Liver (tissue), 3 donors: ENCODE measurements at regions not wholly inside any gene's neighbourhood (a gene's known extent, or its start where the extent isn't known, plus 50 kb on each side); places are given as distances from the start of the nearest gene placed in this dataset.

Experiments used
- EGR1 ChIP-seq, 2 donors: IDR thresholded peaks; 2 replicates each; pipeline ENCODE4 v1.6.1; 2016 to 2018; ENCODE audit warnings: antibody characterized with exemption in 2 of 2, low read depth in 2 of 2
- FOXA2 ChIP-seq: IDR thresholded peaks from 2 replicates; pipeline ENCODE4 v1.6.1; 2016; ENCODE audit warnings: antibody characterized with exemption
- GABPA ChIP-seq, 2 donors: IDR thresholded peaks in 1 of 2; conservative IDR thresholded peaks in 1 of 2; 2 replicates each; pipeline ENCODE4 v1.6.1; 2016; ENCODE audit warnings: antibody characterized with exemption in 2 of 2, mild to moderate bottlenecking in 1 of 2, moderate library complexity in 1 of 2
- HNF4A ChIP-seq, 2 donors: conservative IDR thresholded peaks; 2 replicates each; pipeline ENCODE4 v1.6.1; 2016; ENCODE audit warnings: antibody characterized with exemption in 2 of 2, mild to moderate bottlenecking in 2 of 2
- JUND ChIP-seq, 2 donors: IDR thresholded peaks; 2 replicates each; pipeline ENCODE4 v1.6.1; 2016; ENCODE audit warnings: antibody characterized with exemption in 2 of 2
- RAD21 ChIP-seq, 2 donors: IDR thresholded peaks; 2 replicates each; pipeline ENCODE4 v1.6.1; 2016; ENCODE audit warnings: antibody characterized with exemption in 2 of 2, mild to moderate bottlenecking in 2 of 2
- RXRA ChIP-seq, 2 donors: IDR thresholded peaks; 2 replicates each; pipeline ENCODE4 v1.6.1; 2017 to 2018; ENCODE audit warnings: antibody characterized with exemption in 2 of 2, mild to moderate bottlenecking in 1 of 2
- TAF1 ChIP-seq: conservative IDR thresholded peaks from 2 replicates; pipeline ENCODE4 v1.6.1; 2016; ENCODE audit warnings: antibody characterized with exemption, mild to moderate bottlenecking
- YY1 ChIP-seq: IDR thresholded peaks from 2 replicates; pipeline ENCODE4 v1.6.1; 2016; ENCODE audit warnings: antibody characterized with exemption, mild to moderate bottlenecking
- TF ChIP-seq, protein P1 (sequence below): fragments of 150-350 bp; IDR thresholded peaks from 2 replicates; pipeline ENCODE4 v1.5.1; 2017; ENCODE audit warnings: improper control_type of control experiment, low read depth, low read length; ENCODE audit not compliant: missing input control
- TF ChIP-seq, protein P2 (sequence below): IDR thresholded peaks from 2 replicates; pipeline ENCODE4 v1.6.1; 2016; ENCODE audit warnings: antibody characterized with exemption, mild to moderate bottlenecking
- TF ChIP-seq, protein P3 (sequence below): IDR thresholded peaks from 2 replicates; pipeline ENCODE4 v1.6.1; 2016; ENCODE audit warnings: antibody characterized with exemption
- TF ChIP-seq, protein P4 (sequence below): IDR thresholded peaks from 2 replicates; pipeline ENCODE4 v1.6.1; 2016; ENCODE audit warnings: antibody characterized with exemption
- TF ChIP-seq, protein P5 (sequence below): IDR thresholded peaks from 2 replicates; pipeline ENCODE4 v1.6.1; 2016; ENCODE audit warnings: antibody characterized with exemption
- donor health status: healthy.
- donor health status: healthy.

DNA sequence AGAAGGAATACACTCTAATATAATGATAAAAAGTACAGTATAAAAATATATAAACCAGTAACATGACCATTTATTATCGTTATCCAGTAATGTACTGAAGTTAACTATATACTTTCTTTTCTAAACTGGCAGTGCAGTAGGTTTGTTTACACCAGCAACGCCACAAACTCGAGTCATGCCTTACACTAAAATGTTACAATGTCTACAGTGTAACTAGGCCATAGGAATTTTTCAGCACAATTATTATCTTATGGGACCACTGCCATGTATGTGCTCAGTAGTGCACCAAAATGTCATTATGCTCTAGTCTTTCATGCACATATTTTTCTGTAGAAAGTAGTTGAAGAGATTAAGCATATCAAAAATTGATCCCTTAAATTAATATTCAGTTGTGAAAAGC lies 609.8 kb upstream of the BCHE start:
- TF ChIP-seq TAF1: no peak
- no peak for TF ChIP-seq EGR1 (IDR thresholded peaks at IDR 0.05; ENCODE audit: low read depth in 2 of 2)
- TF ChIP-seq, protein P1, sequence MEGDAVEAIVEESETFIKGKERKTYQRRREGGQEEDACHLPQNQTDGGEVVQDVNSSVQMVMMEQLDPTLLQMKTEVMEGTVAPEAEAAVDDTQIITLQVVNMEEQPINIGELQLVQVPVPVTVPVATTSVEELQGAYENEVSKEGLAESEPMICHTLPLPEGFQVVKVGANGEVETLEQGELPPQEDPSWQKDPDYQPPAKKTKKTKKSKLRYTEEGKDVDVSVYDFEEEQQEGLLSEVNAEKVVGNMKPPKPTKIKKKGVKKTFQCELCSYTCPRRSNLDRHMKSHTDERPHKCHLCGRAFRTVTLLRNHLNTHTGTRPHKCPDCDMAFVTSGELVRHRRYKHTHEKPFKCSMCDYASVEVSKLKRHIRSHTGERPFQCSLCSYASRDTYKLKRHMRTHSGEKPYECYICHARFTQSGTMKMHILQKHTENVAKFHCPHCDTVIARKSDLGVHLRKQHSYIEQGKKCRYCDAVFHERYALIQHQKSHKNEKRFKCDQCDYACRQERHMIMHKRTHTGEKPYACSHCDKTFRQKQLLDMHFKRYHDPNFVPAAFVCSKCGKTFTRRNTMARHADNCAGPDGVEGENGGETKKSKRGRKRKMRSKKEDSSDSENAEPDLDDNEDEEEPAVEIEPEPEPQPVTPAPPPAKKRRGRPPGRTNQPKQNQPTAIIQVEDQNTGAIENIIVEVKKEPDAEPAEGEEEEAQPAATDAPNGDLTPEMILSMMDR: no peak
- TF ChIP-seq, protein P2, sequence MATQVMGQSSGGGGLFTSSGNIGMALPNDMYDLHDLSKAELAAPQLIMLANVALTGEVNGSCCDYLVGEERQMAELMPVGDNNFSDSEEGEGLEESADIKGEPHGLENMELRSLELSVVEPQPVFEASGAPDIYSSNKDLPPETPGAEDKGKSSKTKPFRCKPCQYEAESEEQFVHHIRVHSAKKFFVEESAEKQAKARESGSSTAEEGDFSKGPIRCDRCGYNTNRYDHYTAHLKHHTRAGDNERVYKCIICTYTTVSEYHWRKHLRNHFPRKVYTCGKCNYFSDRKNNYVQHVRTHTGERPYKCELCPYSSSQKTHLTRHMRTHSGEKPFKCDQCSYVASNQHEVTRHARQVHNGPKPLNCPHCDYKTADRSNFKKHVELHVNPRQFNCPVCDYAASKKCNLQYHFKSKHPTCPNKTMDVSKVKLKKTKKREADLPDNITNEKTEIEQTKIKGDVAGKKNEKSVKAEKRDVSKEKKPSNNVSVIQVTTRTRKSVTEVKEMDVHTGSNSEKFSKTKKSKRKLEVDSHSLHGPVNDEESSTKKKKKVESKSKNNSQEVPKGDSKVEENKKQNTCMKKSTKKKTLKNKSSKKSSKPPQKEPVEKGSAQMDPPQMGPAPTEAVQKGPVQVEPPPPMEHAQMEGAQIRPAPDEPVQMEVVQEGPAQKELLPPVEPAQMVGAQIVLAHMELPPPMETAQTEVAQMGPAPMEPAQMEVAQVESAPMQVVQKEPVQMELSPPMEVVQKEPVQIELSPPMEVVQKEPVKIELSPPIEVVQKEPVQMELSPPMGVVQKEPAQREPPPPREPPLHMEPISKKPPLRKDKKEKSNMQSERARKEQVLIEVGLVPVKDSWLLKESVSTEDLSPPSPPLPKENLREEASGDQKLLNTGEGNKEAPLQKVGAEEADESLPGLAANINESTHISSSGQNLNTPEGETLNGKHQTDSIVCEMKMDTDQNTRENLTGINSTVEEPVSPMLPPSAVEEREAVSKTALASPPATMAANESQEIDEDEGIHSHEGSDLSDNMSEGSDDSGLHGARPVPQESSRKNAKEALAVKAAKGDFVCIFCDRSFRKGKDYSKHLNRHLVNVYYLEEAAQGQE: no peak
- no peak for TF ChIP-seq JUND (IDR thresholded peaks at IDR 0.05)
- TF ChIP-seq, protein P3, sequence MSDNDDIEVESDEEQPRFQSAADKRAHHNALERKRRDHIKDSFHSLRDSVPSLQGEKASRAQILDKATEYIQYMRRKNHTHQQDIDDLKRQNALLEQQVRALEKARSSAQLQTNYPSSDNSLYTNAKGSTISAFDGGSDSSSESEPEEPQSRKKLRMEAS: no peak
- no peak for TF ChIP-seq YY1
- TF ChIP-seq, protein P4, sequence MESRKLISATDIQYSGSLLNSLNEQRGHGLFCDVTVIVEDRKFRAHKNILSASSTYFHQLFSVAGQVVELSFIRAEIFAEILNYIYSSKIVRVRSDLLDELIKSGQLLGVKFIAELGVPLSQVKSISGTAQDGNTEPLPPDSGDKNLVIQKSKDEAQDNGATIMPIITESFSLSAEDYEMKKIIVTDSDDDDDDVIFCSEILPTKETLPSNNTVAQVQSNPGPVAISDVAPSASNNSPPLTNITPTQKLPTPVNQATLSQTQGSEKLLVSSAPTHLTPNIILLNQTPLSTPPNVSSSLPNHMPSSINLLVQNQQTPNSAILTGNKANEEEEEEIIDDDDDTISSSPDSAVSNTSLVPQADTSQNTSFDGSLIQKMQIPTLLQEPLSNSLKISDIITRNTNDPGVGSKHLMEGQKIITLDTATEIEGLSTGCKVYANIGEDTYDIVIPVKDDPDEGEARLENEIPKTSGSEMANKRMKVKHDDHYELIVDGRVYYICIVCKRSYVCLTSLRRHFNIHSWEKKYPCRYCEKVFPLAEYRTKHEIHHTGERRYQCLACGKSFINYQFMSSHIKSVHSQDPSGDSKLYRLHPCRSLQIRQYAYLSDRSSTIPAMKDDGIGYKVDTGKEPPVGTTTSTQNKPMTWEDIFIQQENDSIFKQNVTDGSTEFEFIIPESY: no peak
- TF ChIP-seq RAD21 (IDR thresholded peaks at IDR 0.05): no peak
- TF ChIP-seq, protein P5, sequence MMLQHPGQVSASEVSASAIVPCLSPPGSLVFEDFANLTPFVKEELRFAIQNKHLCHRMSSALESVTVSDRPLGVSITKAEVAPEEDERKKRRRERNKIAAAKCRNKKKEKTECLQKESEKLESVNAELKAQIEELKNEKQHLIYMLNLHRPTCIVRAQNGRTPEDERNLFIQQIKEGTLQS: no peak
- TF ChIP-seq RXRA (IDR thresholded peaks at IDR 0.05): no peak
- TF ChIP-seq FOXA2: no peak
- no peak for TF ChIP-seq GABPA (IDR thresholded peaks at IDR 0.05 in 1 of 2, conservative IDR thresholded peaks at IDR 0.05 in 1 of 2)
- TF ChIP-seq HNF4A (conservative IDR thresholded peaks at IDR 0.05): no peak
